Fibroblast of lung (primary cell): ENCODE measurements at regions not wholly inside any gene's neighbourhood (a gene's known extent, or its start where the extent isn't known, plus 50 kb on each side); places are given as distances from the start of the nearest gene placed in this dataset.

Experiments used
- DNase-seq, 2 donors: peaks; one replicate each; pipeline versions ENCODE4 v3.0.0 to v3.0.0-alpha.2; 2010; ENCODE audit warnings: low read depth in 2 of 2
- H2AFZ ChIP-seq: 2 replicates; pipeline ENCODE4 v1.5.1; 2012; ENCODE audit warnings: low read length, control low read depth, inconsistent platforms
- H3K27ac ChIP-seq: 2 replicates; pipeline ENCODE4 v1.5.1; 2011; ENCODE audit warnings: low read length, control low read depth; ENCODE audit not compliant: insufficient read depth
- H3K27me3 ChIP-seq: 2 replicates; pipeline ENCODE4 v1.5.1; 2011; ENCODE audit warnings: mild to moderate bottlenecking, low read length; ENCODE audit not compliant: control insufficient read depth, insufficient read depth
- H3K36me3 ChIP-seq: 2 replicates; pipeline ENCODE4 v1.5.1; 2011; ENCODE audit warnings: low read length; ENCODE audit not compliant: control insufficient read depth, insufficient read depth
- H3K4me1 ChIP-seq: 2 replicates; pipeline ENCODE4 v1.5.1; 2011; ENCODE audit warnings: low read length; ENCODE audit not compliant: control insufficient read depth, insufficient read depth; ENCODE audit errors: extremely low read depth
- H3K4me2 ChIP-seq: 2 replicates; pipeline ENCODE4 v1.5.1; 2011; ENCODE audit warnings: low read length, control low read depth; ENCODE audit not compliant: insufficient read depth; ENCODE audit errors: extremely low read depth
- H3K4me3 ChIP-seq, 4 experiments: fragments of 200-600 bp in 1 of 4; sonication (generic) in 1 of 4; replicated peaks in 1 of 4; 2 replicates each; pipeline ENCODE4 v1.5.1; 2011 to 2016; ENCODE audit warnings: low read length in 4 of 4, low read depth in 3 of 4, mild to moderate bottlenecking in 3 of 4, control low read depth in 2 of 4, inconsistent platforms in 1 of 4, mixed read lengths in 1 of 4; ENCODE audit not compliant: insufficient read depth in 1 of 4; ENCODE audit errors: control extremely low read depth in 1 of 4
- H3K79me2 ChIP-seq: 2 replicates; pipeline ENCODE4 v1.5.1; 2012; ENCODE audit warnings: mild to moderate bottlenecking, low read length, inconsistent platforms; ENCODE audit not compliant: control insufficient read depth, insufficient read depth
- H3K9ac ChIP-seq: 2 replicates; pipeline ENCODE4 v1.5.1; 2011; ENCODE audit warnings: mild to moderate bottlenecking, low read length, control low read depth; ENCODE audit not compliant: insufficient read depth
- H3K9me3 ChIP-seq: 2 replicates; pipeline ENCODE4 v1.5.1; 2012; ENCODE audit warnings: low read depth, low read length; ENCODE audit not compliant: control insufficient read depth, insufficient read depth
- H4K20me1 ChIP-seq: 2 replicates; pipeline ENCODE4 v1.5.1; 2011; ENCODE audit warnings: low read length; ENCODE audit not compliant: control insufficient read depth, insufficient read depth; ENCODE audit errors: extremely low read depth
- CTCF ChIP-seq, 2 donors: IDR thresholded peaks in 1 of 2; conservative IDR thresholded peaks in 1 of 2; 1 replicate in 1 of 2; 2 replicates in 1 of 2; pipeline ENCODE4 v1.5.1; 2011 to 2012; ENCODE audit warnings: low read length in 2 of 2, control low read depth in 1 of 2, inconsistent platforms in 1 of 2, low read depth in 1 of 2, mild to moderate bottlenecking in 1 of 2
- EZH2 ChIP-seq: IDR thresholded peaks from 2 replicates; pipeline ENCODE4 v1.5.1; 2012; ENCODE audit warnings: low read length, control low read depth, mild to moderate bottlenecking; ENCODE audit errors: missing control alignments

- no peaks in the 10 kb centered on the region for H3K27me3 ChIP-seq
- TF ChIP-seq CTCF (conservative IDR thresholded peaks at IDR 0.05 in 1 of 2, IDR thresholded peaks at IDR 0.05 in 1 of 2; ENCODE audit: low read depth in 1 of 2, low read length in 2 of 2), result no peak
- TF ChIP-seq EZH2, result no peak
- DNase-seq, result no peak
These were observed 1097.0 kb upstream of the ADGRB3 start for GRCh38 chr6:67538032-67538431.

GRCh38 chr6:67535946-67536345 lies 1099.1 kb upstream of the ADGRB3 start:
- no peaks in the 10 kb centered on the region for H3K4me1 ChIP-seq
- H3K9ac ChIP-seq, result no peak overlapping the region
- H3K27ac ChIP-seq, result no peak overlapping the region
- H3K36me3 ChIP-seq, result no peaks in the 10 kb centered on the region
- peak; percentile 46 to 63 for DNase-seq
- no peak overlapping the region for H2AFZ ChIP-seq
- no peaks in the 10 kb centered on the region for H3K79me2 ChIP-seq
- no peak overlapping the region for H3K4me3 ChIP-seq
- H3K27me3 ChIP-seq, result no peaks in the 10 kb centered on the region
- no peak for TF ChIP-seq CTCF (conservative IDR thresholded peaks at IDR 0.05 in 1 of 2, IDR thresholded peaks at IDR 0.05 in 1 of 2; ENCODE audit: low read depth in 1 of 2, low read length in 2 of 2)
- TF ChIP-seq EZH2, result no peak
- no peaks in the 10 kb centered on the region for H4K20me1 ChIP-seq
- no peaks in the 10 kb centered on the region for H3K9me3 ChIP-seq
- H3K4me2 ChIP-seq, result no peak overlapping the region

More at GRCh38 chr6:67538032-67538431, 1097.0 kb upstream of the ADGRB3 start:
- H3K27ac ChIP-seq, result no peak overlapping the region
- no peak overlapping the region for H2AFZ ChIP-seq
- no peaks in the 10 kb centered on the region for H3K79me2 ChIP-seq
- no peak overlapping the region for H3K4me2 ChIP-seq
- no peaks in the 10 kb centered on the region for H4K20me1 ChIP-seq
- H3K4me1 ChIP-seq, result no peaks in the 10 kb centered on the region
- no peaks in the 10 kb centered on the region for H3K9me3 ChIP-seq
- no peak overlapping the region for H3K9ac ChIP-seq
- no peaks in the 10 kb centered on the region for H3K36me3 ChIP-seq
- no peak overlapping the region for H3K4me3 ChIP-seq

- H3K27me3 ChIP-seq, result no peaks in the 10 kb centered on the region
- no peaks in the 10 kb centered on the region for H3K4me1 ChIP-seq
- DNase-seq, result no peak
- no peak overlapping the region for H3K4me3 ChIP-seq
- no peaks in the 10 kb centered on the region for H3K79me2 ChIP-seq
- H2AFZ ChIP-seq, result no peak overlapping the region
- no peak overlapping the region for H3K4me2 ChIP-seq
- no peak overlapping the region for H3K27ac ChIP-seq
- no peak for TF ChIP-seq EZH2
- TF ChIP-seq CTCF (conservative IDR thresholded peaks at IDR 0.05 in 1 of 2, IDR thresholded peaks at IDR 0.05 in 1 of 2; ENCODE audit: low read depth in 1 of 2, low read length in 2 of 2), result no peak
- no peaks in the 10 kb centered on the region for H3K36me3 ChIP-seq
- no peaks in the 10 kb centered on the region for H4K20me1 ChIP-seq
- H3K9ac ChIP-seq, result no peak overlapping the region
- H3K9me3 ChIP-seq, result no peaks in the 10 kb centered on the region
These were observed 1128.7 kb upstream of the ADGRB3 start for GRCh38 chr6:67506352-67506751.
